T-helper 2 cell treated with Interferon-gamma antibody and Interleukin-4, amounts not matched to agents 100 ng/mL and 5 ng/mL, for 36 hours (primary cell): ENCODE measurements at regions not wholly inside any gene's neighbourhood (a gene's known extent, or its start where the extent isn't known, plus 50 kb on each side); places are given as distances from the start of the nearest gene placed in this dataset.
"Not testable (repeated sequence)": the region's sequence is repeated elsewhere in the genome, so short reads cannot be mapped to it uniquely, and the experiment has no call there.

ENCODE experiments used
- intact Hi-C: fragments of 100-400 bp; cut with micrococcal nuclease; formaldehyde crosslinking; loops from one replicate; pipeline ENCODE4 v1.15.1; 2023

GRCh38 chr3:72660270-72661114 is 187.8 kb downstream of the SHQ1 start:
- intact Hi-C loops: no loop called here

- intact Hi-C loops: no loop called here
Observed at GRCh38 chr3:72659596-72659995, 188.6 kb downstream of the SHQ1 start.

- intact Hi-C loops: no loop called here
Observed at GRCh38 chr3:72659188-72659587, 189.1 kb downstream of the SHQ1 start.

- intact Hi-C loops: no loop called here
Observed at GRCh38 chr3:72658466-72659100, 189.7 kb downstream of the SHQ1 start.

GRCh38 chr3:72657666-72658065 is 190.6 kb downstream of the SHQ1 start:
- intact Hi-C loops: no loop called here

GRCh38 chr3:72655723-72656122 is 192.5 kb downstream of the SHQ1 start:
- intact Hi-C loops: no loop called here

GRCh38 chr3:72655131-72655551 is 193.1 kb downstream of the SHQ1 start:
- intact Hi-C loops: no loop called here

GRCh38 chr3:72652395-72652794 is 195.8 kb downstream of the SHQ1 start:
- intact Hi-C loops: no loop called here

GRCh38 chr3:72651498-72651897 is 196.7 kb downstream of the SHQ1 start:
- intact Hi-C loops: no loop called here

- intact Hi-C loops: no loop called here
Observed at GRCh38 chr3:72646263-72646662, 202.0 kb downstream of the SHQ1 start.

GRCh38 chr3:72643635-72644034 is 204.6 kb downstream of the SHQ1 start:
- intact Hi-C loops: not testable (repeated sequence)

- intact Hi-C loops: no loop called here
Observed at GRCh38 chr3:72641684-72642083, 206.6 kb downstream of the SHQ1 start.

- intact Hi-C loops: no loop called here
Observed at GRCh38 chr3:72641072-72641471, 207.2 kb downstream of the SHQ1 start.

- intact Hi-C loops: no loop called here
Observed at GRCh38 chr3:72636969-72637597, 211.2 kb downstream of the SHQ1 start.

- intact Hi-C loops: no loop called here
Observed at GRCh38 chr3:72635551-72635950, 212.7 kb downstream of the SHQ1 start.

- intact Hi-C loops: loop anchor here (5.0 kb wide), 1 partner anchor 152 kb away; no protein-coding TSS in a partner anchor
Observed at GRCh38 chr3:72634128-72634527, 214.1 kb downstream of the SHQ1 start.

GRCh38 chr3:72633534-72633933 is 214.7 kb downstream of the SHQ1 start:
- intact Hi-C loops: loop anchor here (5.0 kb wide), 1 partner anchor 151 kb away; no protein-coding TSS in a partner anchor

- intact Hi-C loops: loop anchor here (5.0 kb wide), 1 partner anchor 151 kb away; no protein-coding TSS in a partner anchor
Observed at GRCh38 chr3:72633121-72633520, 215.1 kb downstream of the SHQ1 start.

- intact Hi-C loops: loop anchor here (5.0 kb wide), 1 partner anchor 150 kb away; no protein-coding TSS in a partner anchor
Observed at GRCh38 chr3:72632129-72632528, 216.1 kb downstream of the SHQ1 start.

- intact Hi-C loops: loop anchor here (5.0 kb wide), 1 partner anchor 149 kb away; no protein-coding TSS in a partner anchor
Observed at GRCh38 chr3:72630969-72631344, 217.3 kb downstream of the SHQ1 start.

- intact Hi-C loops: loop anchor here (5.0 kb wide), 1 partner anchor 148 kb away; no protein-coding TSS in a partner anchor
Observed at GRCh38 chr3:72630327-72630968, 217.8 kb downstream of the SHQ1 start.
